SK-N-SH treated with all-trans-retinoic acid at 6 μM for 48 hours (cell line): ENCODE measurements at regions not wholly inside any gene's neighbourhood (a gene's known extent, or its start where the extent isn't known, plus 50 kb on each side); places are given as distances from the start of the nearest gene placed in this dataset.

Source experiments
- ARNTL ChIP-seq: fragments of 450-650 bp; formaldehyde crosslinking; IDR thresholded peaks from 2 replicates; pipeline ENCODE4 v1.5.0; 2020; ENCODE audit warnings: low read depth, mild to moderate bottlenecking, moderate library complexity, borderline replicate concordance
- CSRNP3 ChIP-seq: fragments of 250-450 bp; sonication (Bioruptor Pico); IDR thresholded peaks from 2 replicates; pipeline ENCODE4 v1.5.1; 2021; ENCODE audit warnings: mild to moderate bottlenecking, moderate library complexity
- PPARA ChIP-seq: fragments of 250-450 bp; sonication (Bioruptor Pico); IDR thresholded peaks from 2 replicates; pipeline ENCODE4 v1.5.0; 2020; ENCODE audit warnings: mild to moderate bottlenecking, borderline replicate concordance
- RARB ChIP-seq: fragments of 250-450 bp; sonication (Bioruptor Pico); IDR thresholded peaks from 2 replicates; pipeline ENCODE4 v1.8.0; 2021; ENCODE audit warnings: mild to moderate bottlenecking, moderate library complexity
- SNAI2 ChIP-seq: fragments of 250-450 bp; sonication (Bioruptor Pico); IDR thresholded peaks from 2 replicates; pipeline ENCODE4 v1.5.0; 2020; ENCODE audit warnings: mild to moderate bottlenecking, moderate library complexity
- TSHZ2 ChIP-seq: fragments of 250-450 bp; sonication (Bioruptor Pico); IDR thresholded peaks from 2 replicates; pipeline ENCODE4 v1.5.0; 2020; ENCODE audit warnings: mild to moderate bottlenecking, moderate library complexity
- ZFP3 ChIP-seq: fragments of 250-450 bp; sonication (Bioruptor Pico); IDR thresholded peaks from 2 replicates; pipeline ENCODE4 v1.5.0; 2020; ENCODE audit warnings: mild to moderate bottlenecking, moderate library complexity
- ZNF70 ChIP-seq: fragments of 450-650 bp; formaldehyde crosslinking; IDR thresholded peaks from 2 replicates; pipeline ENCODE4 v1.5.0; 2020; ENCODE audit warnings: mild to moderate bottlenecking, moderate library complexity
- TF ChIP-seq, protein P1 (sequence below): fragments of 250-450 bp; sonication (Bioruptor Pico); IDR thresholded peaks from 2 replicates; pipeline ENCODE4 v1.8.0; 2020; ENCODE audit warnings: mild to moderate bottlenecking, moderate library complexity, borderline replicate concordance

DNA sequence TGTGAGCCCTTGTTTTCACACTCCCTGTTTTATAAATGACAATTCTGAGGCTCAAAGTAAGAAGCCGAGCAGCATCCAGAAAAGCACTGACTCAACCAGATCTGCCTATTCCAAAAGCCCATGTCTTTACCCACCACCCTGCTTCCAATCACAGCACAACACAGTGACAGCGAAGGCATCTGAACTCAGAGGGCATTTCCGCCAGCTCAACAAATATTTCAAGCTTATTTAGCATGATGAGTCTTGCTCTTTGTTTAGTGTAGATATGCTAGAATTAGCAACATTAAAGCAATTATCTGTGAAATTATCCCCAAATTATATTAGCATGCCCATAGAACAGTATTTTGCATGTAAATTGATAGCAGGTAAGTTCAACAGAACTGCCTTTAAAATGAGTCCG lies 359.1 kb upstream of the RAB6C start:
- TF ChIP-seq, protein P1, sequence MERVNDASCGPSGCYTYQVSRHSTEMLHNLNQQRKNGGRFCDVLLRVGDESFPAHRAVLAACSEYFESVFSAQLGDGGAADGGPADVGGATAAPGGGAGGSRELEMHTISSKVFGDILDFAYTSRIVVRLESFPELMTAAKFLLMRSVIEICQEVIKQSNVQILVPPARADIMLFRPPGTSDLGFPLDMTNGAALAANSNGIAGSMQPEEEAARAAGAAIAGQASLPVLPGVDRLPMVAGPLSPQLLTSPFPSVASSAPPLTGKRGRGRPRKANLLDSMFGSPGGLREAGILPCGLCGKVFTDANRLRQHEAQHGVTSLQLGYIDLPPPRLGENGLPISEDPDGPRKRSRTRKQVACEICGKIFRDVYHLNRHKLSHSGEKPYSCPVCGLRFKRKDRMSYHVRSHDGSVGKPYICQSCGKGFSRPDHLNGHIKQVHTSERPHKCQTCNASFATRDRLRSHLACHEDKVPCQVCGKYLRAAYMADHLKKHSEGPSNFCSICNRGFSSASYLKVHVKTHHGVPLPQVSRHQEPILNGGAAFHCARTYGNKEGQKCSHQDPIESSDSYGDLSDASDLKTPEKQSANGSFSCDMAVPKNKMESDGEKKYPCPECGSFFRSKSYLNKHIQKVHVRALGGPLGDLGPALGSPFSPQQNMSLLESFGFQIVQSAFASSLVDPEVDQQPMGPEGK (CRISPR knock-in tag) = no peak
- TF ChIP-seq ARNTL (no peak), ZFP3 (CRISPR knock-in tag) (no peak), RARB (CRISPR knock-in tag) (no peak), PPARA (CRISPR knock-in tag) (no peak), SNAI2 (CRISPR knock-in tag) (no peak), ZNF70 (CRISPR knock-in tag) (no peak), TSHZ2 (CRISPR knock-in tag) (no peak), CSRNP3 (CRISPR knock-in tag) (no peak)
